ENCODE measurements at regions not wholly inside any gene's neighbourhood (a gene's known extent, or its start where the extent isn't known, plus 50 kb on each side); places are given as distances from the start of the nearest gene placed in this dataset.

- H3K9me1 ChIP-seq (replicated peaks; ENCODE audit: control insufficient read depth, extremely low read depth, insufficient read depth, low read length), result no peaks in the 10 kb centered on the region
- H3K4me1 ChIP-seq (ENCODE audit: control insufficient read depth, extremely low read depth, insufficient read depth, low read length), result peaks cover 46% of the 10 kb centered on the region
- intact Hi-C loops (cut with micrococcal nuclease) (loop anchor here (2.0 kb wide), 2 partner anchors 17 to 29 kb away; no protein-coding TSS in a partner anchor), dilution Hi-C loops (cut with MboI; ENCODE audit: extremely low pct_ligation_motif_present, low sequenced_read_pairs) (no loop called here)
- peaks cover 33% of the 10 kb centered on the region for H3K79me2 ChIP-seq (ENCODE audit: control insufficient read depth, insufficient read depth, low read length)
- H3K4me2 ChIP-seq (ENCODE audit: insufficient read depth, low read length), result peak overlapping the region; percentile 55
- H3K36me3 ChIP-seq (ENCODE audit: control insufficient read depth in 2 of 2, extremely low read depth in 1 of 2, insufficient read depth in 2 of 2, low read length in 2 of 2), result peaks cover 0 to 5% of the 10 kb centered on the region in 2 experiments
- ChIA-PET POLR2A (no interaction called here), CTCF (interaction anchor here (1.0 to 3.9 kb wide), 7 partner anchors 12 to 110 kb away, joined by 3 to 54 read pairs (median 5); no protein-coding TSS in a partner anchor)
- BruUV-seq (replicated peaks), result no TSS peak
- no peaks in the 10 kb centered on the region for H4K20me1 ChIP-seq (replicated peaks; ENCODE audit: control insufficient read depth, extremely low read depth, insufficient read depth, low read length)
- H3K27me3 ChIP-seq (ENCODE audit: control insufficient read depth in 2 of 2, insufficient read depth in 2 of 2, low read length in 2 of 2), result no peaks in the 10 kb centered on the region
- H3K9ac ChIP-seq (replicated peaks; ENCODE audit: extremely low read depth, insufficient read depth, low read length), result peak overlapping the region; percentile 48
- FAIRE-seq, result peak; percentile 86
- H2AFZ ChIP-seq (ENCODE audit: low read depth, low read length), result no peak overlapping the region
- H3K4me3 ChIP-seq (replicated peaks in 1 of 3; ENCODE audit: insufficient read depth in 1 of 3, low read depth in 1 of 3, low read length in 3 of 3), result peak overlapping the region in 1 of 3 experiments; percentile 61
- TF ChIP-seq MAX (IDR thresholded peaks at IDR 0.05; ENCODE audit: insufficient read depth, insufficient read length), result peak; percentile 6
- TF ChIP-seq MYC (IDR thresholded peaks at IDR 0.05; ENCODE audit: low read depth, low read length), result no peak
- no peak for TF ChIP-seq POLR2A (IDR thresholded peaks at IDR 0.05; ENCODE audit: low read depth, low read length)
- H3K27ac ChIP-seq (ENCODE audit: insufficient read depth, low read depth, low read length), result peak overlapping the region; percentile 72
- no peaks in the 10 kb centered on the region for H3K9me3 ChIP-seq (replicated peaks; ENCODE audit: control insufficient read depth, insufficient read depth, low read length)
- DNase-seq (ENCODE audit: low read depth, low spot score), result peak; percentile 38
Measured at GRCh38 chr4:3371033-3372001, 70.5 kb upstream of the HGFAC start.

GRCh38 chr4:3372264-3372932, 69.4 kb upstream of the HGFAC start:
- Histone ChIP-seq H4K20me1 (replicated peaks; ENCODE audit: control insufficient read depth, extremely low read depth, insufficient read depth, low read length) (no peaks in the 10 kb centered on the region), H3K4me2 (ENCODE audit: insufficient read depth, low read length) (no peak overlapping the region), H3K9me1 (replicated peaks; ENCODE audit: control insufficient read depth, extremely low read depth, insufficient read depth, low read length) (no peaks in the 10 kb centered on the region), H3K9me3 (replicated peaks; ENCODE audit: control insufficient read depth, insufficient read depth, low read length) (no peaks in the 10 kb centered on the region), H3K27ac (ENCODE audit: insufficient read depth, low read depth, low read length) (no peak overlapping the region), H3K4me1 (ENCODE audit: control insufficient read depth, extremely low read depth, insufficient read depth, low read length) (peaks cover 46% of the 10 kb centered on the region), H3K4me3 (replicated peaks in 1 of 3; ENCODE audit: insufficient read depth in 1 of 3, low read depth in 1 of 3, low read length in 3 of 3) (no peak overlapping the region), H3K27me3 (ENCODE audit: control insufficient read depth in 2 of 2, insufficient read depth in 2 of 2, low read length in 2 of 2) (no peaks in the 10 kb centered on the region), H2AFZ (ENCODE audit: low read depth, low read length) (no peak overlapping the region), H3K79me2 (ENCODE audit: control insufficient read depth, insufficient read depth, low read length) (peaks cover 37% of the 10 kb centered on the region), H3K9ac (replicated peaks; ENCODE audit: extremely low read depth, insufficient read depth, low read length) (no peak overlapping the region), H3K36me3 (ENCODE audit: control insufficient read depth in 2 of 2, extremely low read depth in 1 of 2, insufficient read depth in 2 of 2, low read length in 2 of 2) (peaks cover 0 to 5% of the 10 kb centered on the region in 2 experiments)
- intact Hi-C loops (cut with micrococcal nuclease) (no loop called here), dilution Hi-C loops (cut with MboI; ENCODE audit: extremely low pct_ligation_motif_present, low sequenced_read_pairs) (no loop called here)
- no peak for TF ChIP-seq EZH2 (IDR thresholded peaks at IDR 0.05; ENCODE audit: borderline replicate concordance, low read depth, low read length, severe bottlenecking)
- TF ChIP-seq CTCF (IDR thresholded peaks at IDR 0.05; ENCODE audit: extremely low read depth in 1 of 2, insufficient read depth in 1 of 2, low read depth in 1 of 2, low read length in 2 of 2), result no peak
- TF ChIP-seq POLR2A (IDR thresholded peaks at IDR 0.05; ENCODE audit: low read depth, low read length), result no peak
- no peak for TF ChIP-seq GATA2 (IDR thresholded peaks at IDR 0.05; ENCODE audit: insufficient read depth, insufficient read length, low read depth, low read length)
- no peak for TF ChIP-seq POLR2AphosphoS5 (IDR thresholded peaks at IDR 0.05; ENCODE audit: insufficient read depth, low read depth, low read length)
- no peak for TF ChIP-seq MYC (IDR thresholded peaks at IDR 0.05; ENCODE audit: low read depth, low read length)
- TF ChIP-seq MAX (IDR thresholded peaks at IDR 0.05; ENCODE audit: insufficient read depth, insufficient read length), result no peak
- TF ChIP-seq FOS (IDR thresholded peaks at IDR 0.05; ENCODE audit: borderline replicate concordance, insufficient read depth, low read length), result no peak
- no peak for TF ChIP-seq JUN (IDR thresholded peaks at IDR 0.05; ENCODE audit: borderline replicate concordance, insufficient read depth, insufficient read length, low read depth)
- DNase-seq (ENCODE audit: low read depth, low spot score) (no peak), FAIRE-seq (peak; percentile 40)
- ChIA-PET CTCF (interaction anchor here (3.0 to 3.9 kb wide), 2 partner anchors 27 to 109 kb away, joined by 9 to 54 read pairs; no protein-coding TSS in a partner anchor), POLR2A (no interaction called here)
- BruUV-seq (replicated peaks), result no TSS peak
